ENCODE measurements at regions not wholly inside any gene's neighbourhood (a gene's known extent, or its start where the extent isn't known, plus 50 kb on each side); places are given as distances from the start of the nearest gene placed in this dataset.

- TF ChIP-seq REST (IDR thresholded peaks at IDR 0.05; ENCODE audit: borderline replicate concordance): peak; percentile 23; the same call in 1 of the 2 replicates
- TF ChIP-seq REST (CRISPR knock-in tag; IDR thresholded peaks at IDR 0.05; ENCODE audit: low read depth): no peak
- no peak for TF ChIP-seq RERE (CRISPR knock-in tag; IDR thresholded peaks at IDR 0.05; ENCODE audit: borderline replicate concordance)
- no peak for TF ChIP-seq TAF15 (IDR thresholded peaks at IDR 0.05; ENCODE audit: low read depth, low read length)
- peak; percentile 64; the same call in 1 of the 2 replicates for TF ChIP-seq KLF13 (tag; IDR thresholded peaks at IDR 0.05; ENCODE audit: borderline replicate concordance, low read depth)
- TF ChIP-seq MAZ (CRISPR knock-in tag; conservative IDR thresholded peaks at IDR 0.05 in 1 of 2, IDR thresholded peaks at IDR 0.05 in 1 of 2): peak in 1 of 2 experiments; percentile 48; a peak in 2 of 4 replicates
- TF ChIP-seq ETV6 (IDR thresholded peaks at IDR 0.05; ENCODE audit: borderline replicate concordance in 1 of 2, low read depth in 2 of 2, low read length in 1 of 2): peak in 1 of 2 experiments; percentile 56; a peak in 1 of 4 replicates
- TF ChIP-seq ETV6 (CRISPR knock-in tag; IDR thresholded peaks at IDR 0.05; ENCODE audit: borderline replicate concordance): no peak
- no peak; the same call in 1 of the 2 replicates for TF ChIP-seq E4F1 (CRISPR knock-in tag; IDR thresholded peaks at IDR 0.05; ENCODE audit: borderline replicate concordance)
Measured at GRCh38 chr6:67888886-67889681, 746.0 kb upstream of the ADGRB3 start (continued).

All from K562 (cell line).